22Rv1 (cell line): ENCODE measurements at regions not wholly inside any gene's neighbourhood (a gene's known extent, or its start where the extent isn't known, plus 50 kb on each side); places are given as distances from the start of the nearest gene placed in this dataset.

Source experiments
- H3K27ac ChIP-seq: fragments of 450-650 bp; 2 replicates; pipeline ENCODE4 v1.5.1; 2017
- CTCF ChIP-seq: fragments of 450-650 bp; IDR thresholded peaks from 2 replicates; pipeline ENCODE4 v1.5.1; 2017; ENCODE audit warnings: mild to moderate bottlenecking
- ZFX ChIP-seq: fragments of 450-650 bp; IDR thresholded peaks from 2 replicates; pipeline ENCODE4 v1.6.1; 2017; ENCODE audit warnings: antibody characterized with exemption, borderline replicate concordance

GRCh38 chr6:40733770-40734396, 146.7 kb upstream of the LRFN2 start:
- H3K27ac ChIP-seq: no peak overlapping the region
- TF ChIP-seq ZFX (no peak), CTCF (no peak)

GRCh38 chr6:40733290-40733689, 146.1 kb upstream of the LRFN2 start:
- H3K27ac ChIP-seq: no peak overlapping the region
- no peak for TF ChIP-seq ZFX

- TF ChIP-seq CTCF: no peak
- H3K27ac ChIP-seq: no peak overlapping the region
Measured at GRCh38 chr6:40732878-40733277, 145.7 kb upstream of the LRFN2 start.

GRCh38 chr6:40728643-40729042, 141.5 kb upstream of the LRFN2 start:
- TF ChIP-seq CTCF (no peak), ZFX (no peak)

GRCh38 chr6:40727271-40727670, 140.1 kb upstream of the LRFN2 start:
- TF ChIP-seq ZFX (no peak), CTCF (no peak)
- H3K27ac ChIP-seq: no peak overlapping the region

More at GRCh38 chr6:40728643-40729042, 141.5 kb upstream of the LRFN2 start:
- H3K27ac ChIP-seq: no peak overlapping the region

- H3K27ac ChIP-seq: no peak overlapping the region
- TF ChIP-seq CTCF (no peak), ZFX (no peak)
Measured at GRCh38 chr6:40726853-40727252, 139.7 kb upstream of the LRFN2 start.

- H3K27ac ChIP-seq: no peak overlapping the region
- no peak for TF ChIP-seq CTCF
- TF ChIP-seq ZFX: no peak
Measured at GRCh38 chr6:40725390-40725789, 138.2 kb upstream of the LRFN2 start.

- H3K27ac ChIP-seq: no peak overlapping the region
- TF ChIP-seq CTCF: no peak
- TF ChIP-seq ZFX: no peak
Measured at GRCh38 chr6:40724886-40725285, 137.7 kb upstream of the LRFN2 start.
